ENCODE measurements at regions not wholly inside any gene's neighbourhood (a gene's known extent, or its start where the extent isn't known, plus 50 kb on each side); places are given as distances from the start of the nearest gene placed in this dataset.

DNA sequence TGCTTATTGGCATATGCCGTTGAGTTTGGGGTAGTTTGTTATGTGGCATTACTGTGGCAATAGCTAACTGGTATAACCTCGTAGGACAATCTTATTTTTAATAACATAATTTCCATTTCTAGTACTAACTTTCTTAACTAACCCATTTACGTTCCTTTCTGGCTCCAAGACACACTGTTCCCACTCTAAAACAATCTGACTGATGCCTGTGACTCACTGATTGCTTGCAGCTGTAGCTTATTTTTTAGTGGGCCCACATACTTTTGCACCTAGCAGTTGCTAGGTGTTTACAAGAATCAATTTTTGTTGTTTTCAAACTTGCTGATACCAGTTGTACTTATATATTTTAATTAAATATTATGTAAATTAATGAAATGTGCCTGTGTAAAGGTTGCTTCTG lies 52.2 kb downstream of the FAT3 start:
- H3K4me3 ChIP-seq (ENCODE audit: low read depth, low read length): no peak overlapping the region
- TF ChIP-seq, protein P1, sequence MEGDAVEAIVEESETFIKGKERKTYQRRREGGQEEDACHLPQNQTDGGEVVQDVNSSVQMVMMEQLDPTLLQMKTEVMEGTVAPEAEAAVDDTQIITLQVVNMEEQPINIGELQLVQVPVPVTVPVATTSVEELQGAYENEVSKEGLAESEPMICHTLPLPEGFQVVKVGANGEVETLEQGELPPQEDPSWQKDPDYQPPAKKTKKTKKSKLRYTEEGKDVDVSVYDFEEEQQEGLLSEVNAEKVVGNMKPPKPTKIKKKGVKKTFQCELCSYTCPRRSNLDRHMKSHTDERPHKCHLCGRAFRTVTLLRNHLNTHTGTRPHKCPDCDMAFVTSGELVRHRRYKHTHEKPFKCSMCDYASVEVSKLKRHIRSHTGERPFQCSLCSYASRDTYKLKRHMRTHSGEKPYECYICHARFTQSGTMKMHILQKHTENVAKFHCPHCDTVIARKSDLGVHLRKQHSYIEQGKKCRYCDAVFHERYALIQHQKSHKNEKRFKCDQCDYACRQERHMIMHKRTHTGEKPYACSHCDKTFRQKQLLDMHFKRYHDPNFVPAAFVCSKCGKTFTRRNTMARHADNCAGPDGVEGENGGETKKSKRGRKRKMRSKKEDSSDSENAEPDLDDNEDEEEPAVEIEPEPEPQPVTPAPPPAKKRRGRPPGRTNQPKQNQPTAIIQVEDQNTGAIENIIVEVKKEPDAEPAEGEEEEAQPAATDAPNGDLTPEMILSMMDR (conservative IDR thresholded peaks at IDR 0.05; ENCODE audit: low read depth, low read length): no peak
- peak; percentile 41 for DNase-seq (ENCODE audit: low read depth)

DNA sequence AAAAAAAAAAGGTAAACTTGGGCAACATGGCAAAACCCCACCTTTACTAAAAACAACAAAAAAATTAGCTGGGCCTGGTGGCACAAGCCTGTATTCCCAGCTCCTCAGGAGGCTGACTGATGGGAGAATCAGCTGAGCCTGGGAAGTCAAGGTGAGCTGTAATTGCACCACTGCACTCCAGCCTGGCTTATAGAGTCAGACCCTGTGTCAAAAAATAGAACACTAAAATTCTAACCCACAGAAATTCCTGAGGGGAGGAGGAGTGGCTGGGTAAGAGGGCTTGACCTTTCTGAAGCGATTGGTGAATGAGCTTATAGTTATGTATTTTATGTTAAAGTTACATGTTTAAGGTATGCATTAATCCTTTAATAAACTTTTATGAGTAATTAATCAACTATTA lies 53.3 kb downstream of the FAT3 start:
- peak; percentile 23 for DNase-seq (ENCODE audit: low read depth)
- H3K4me3 ChIP-seq (ENCODE audit: low read depth, low read length): no peak overlapping the region
- TF ChIP-seq, protein P1 (conservative IDR thresholded peaks at IDR 0.05; ENCODE audit: low read depth, low read length): no peak

DNA sequence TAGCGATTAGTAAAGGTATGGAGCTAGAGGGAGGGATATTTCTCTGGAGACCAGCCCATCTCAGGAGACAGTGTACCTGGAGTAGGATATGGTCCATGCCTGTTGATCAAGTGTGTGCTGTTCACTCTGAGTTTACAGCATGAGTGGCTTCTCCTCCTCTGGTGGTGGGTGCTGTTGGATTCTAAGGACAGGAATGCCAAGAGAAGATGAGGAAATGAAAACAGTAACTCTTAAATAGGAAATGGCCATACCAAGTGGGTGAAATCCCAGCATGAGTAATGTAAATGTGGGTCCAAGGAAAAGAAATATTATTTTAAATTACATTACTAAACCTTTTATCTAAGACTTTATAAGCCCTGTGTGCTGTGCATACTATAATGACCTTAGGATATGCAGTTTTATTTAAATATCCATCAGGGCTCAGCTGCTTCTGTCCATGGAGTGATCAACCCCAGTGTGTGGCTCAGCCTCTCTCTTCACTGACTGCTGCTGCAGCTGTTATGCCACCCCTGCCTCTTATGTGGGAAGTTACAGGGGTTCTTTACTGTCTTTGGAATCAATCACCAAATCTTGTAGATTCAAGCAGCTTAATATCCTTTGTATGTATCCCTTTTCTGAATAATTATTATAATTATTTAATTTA lies 54.3 kb downstream of the FAT3 start:
- no peak for DNase-seq (ENCODE audit: low read depth)
- TF ChIP-seq, protein P1 (conservative IDR thresholded peaks at IDR 0.05; ENCODE audit: low read depth, low read length): no peak
- H3K4me3 ChIP-seq (ENCODE audit: low read depth, low read length): no peak overlapping the region

DNA sequence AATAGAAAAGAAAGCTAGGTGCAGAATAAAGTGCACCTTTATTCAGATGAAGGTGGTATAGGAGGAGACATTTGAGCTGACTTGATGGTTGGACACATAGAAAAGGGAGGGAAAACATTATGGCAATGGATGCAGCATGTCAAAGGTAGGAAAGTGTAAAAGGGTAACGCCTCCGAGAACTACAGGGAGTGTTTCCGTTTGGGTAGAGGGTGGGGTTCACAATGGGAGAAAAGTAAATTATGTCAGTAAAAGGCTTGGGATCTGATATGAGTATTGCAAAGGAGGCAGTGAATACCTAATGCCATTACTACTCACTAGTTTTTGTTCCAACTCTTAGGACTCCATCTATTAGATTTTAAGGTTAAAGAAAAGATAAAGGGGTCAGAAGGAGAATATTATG lies 59.5 kb downstream of the FAT3 start:
- no peak for DNase-seq (ENCODE audit: low read depth)
- no peak overlapping the region for H3K4me3 ChIP-seq (ENCODE audit: low read depth, low read length)
- TF ChIP-seq, protein P1 (conservative IDR thresholded peaks at IDR 0.05; ENCODE audit: low read depth, low read length): no peak

DNA sequence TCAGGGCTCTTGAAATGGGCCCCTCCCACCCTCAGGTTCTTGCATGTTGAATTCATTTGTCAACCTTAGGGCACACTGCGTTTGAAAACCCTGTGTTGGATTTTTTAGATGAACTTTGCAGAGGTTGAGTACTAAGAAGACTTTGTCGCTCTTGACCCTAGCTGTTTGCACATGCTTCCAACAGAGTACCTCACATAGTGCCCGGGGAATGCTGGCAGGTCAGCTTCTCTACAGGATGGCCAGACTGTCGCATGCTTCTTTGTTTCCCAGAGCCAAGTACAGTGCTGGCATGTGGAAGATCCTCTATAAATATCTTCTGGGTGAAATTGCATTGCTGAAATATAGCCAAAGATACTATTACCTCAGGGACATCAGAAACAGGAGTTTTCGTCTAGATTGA lies 59.9 kb downstream of the FAT3 start:
- no peak overlapping the region for H3K4me3 ChIP-seq (ENCODE audit: low read depth, low read length)
- TF ChIP-seq, protein P1 (conservative IDR thresholded peaks at IDR 0.05; ENCODE audit: low read depth, low read length): no peak
- DNase-seq (ENCODE audit: low read depth): no peak

GRCh38 chr11:92285776-92286175 lies 61.2 kb downstream of the FAT3 start:
- TF ChIP-seq, protein P1 (conservative IDR thresholded peaks at IDR 0.05; ENCODE audit: low read depth, low read length): no peak
- DNase-seq (ENCODE audit: low read depth): no peak
- no peak overlapping the region for H3K4me3 ChIP-seq (ENCODE audit: low read depth, low read length)

GRCh38 chr11:92286709-92287108 lies 62.1 kb downstream of the FAT3 start:
- H3K4me3 ChIP-seq (ENCODE audit: low read depth, low read length): no peak overlapping the region
- no peak for DNase-seq (ENCODE audit: low read depth)
- TF ChIP-seq, protein P1 (conservative IDR thresholded peaks at IDR 0.05; ENCODE audit: low read depth, low read length): no peak

Measured in choroid plexus epithelial cell (primary cell).